NOMO-1 (cell line): ENCODE measurements at regions not wholly inside any gene's neighbourhood (a gene's known extent, or its start where the extent isn't known, plus 50 kb on each side); places are given as distances from the start of the nearest gene placed in this dataset.
A peak's percentile ranks its signal among the peaks of the same experiment; 100 is the strongest.
"Not testable (repeated sequence)": the region's sequence is repeated elsewhere in the genome, so short reads cannot be mapped to it uniquely, and the experiment has no call there.

Experiments
- DNase-seq, 2 experiments: peaks; one replicate each; lab custom pipeline; 2025; ENCODE audit not compliant: unreplicated experiment in 2 of 2; lab: John Stamatoyannopoulos, UW

GRCh38 chr4:130675266-130675665 lies 1579.3 kb downstream of the C4orf33 start:
- DNase-seq, result no peak

- no peak for DNase-seq
Measured at GRCh38 chr4:130689181-130689580, 1593.2 kb downstream of the C4orf33 start.

GRCh38 chr4:130698251-130698650 lies 1602.3 kb downstream of the C4orf33 start:
- DNase-seq, result no peak

GRCh38 chr4:130699004-130699403 lies 1603.1 kb downstream of the C4orf33 start:
- DNase-seq, result no peak

GRCh38 chr4:130703211-130703935 lies 1607.4 kb downstream of the C4orf33 start:
- DNase-seq, result no peak

- DNase-seq, result no peak
Measured at GRCh38 chr4:130705023-130705422, 1609.1 kb downstream of the C4orf33 start.

GRCh38 chr4:130712038-130712437 lies 1616.1 kb downstream of the C4orf33 start:
- no peak for DNase-seq

- DNase-seq, result no peak
Measured at GRCh38 chr4:130714006-130714405, 1618.1 kb downstream of the C4orf33 start.

- no peak for DNase-seq
Measured at GRCh38 chr4:130722361-130722760, 1626.4 kb downstream of the C4orf33 start.

- no peak for DNase-seq
Measured at GRCh38 chr4:130736436-130737185, 1640.7 kb downstream of the C4orf33 start.

GRCh38 chr4:130738233-130738632 lies 1642.3 kb downstream of the C4orf33 start:
- DNase-seq, result no peak

- no peak for DNase-seq
Measured at GRCh38 chr4:130747842-130748241, 1651.9 kb downstream of the C4orf33 start.

- no peak for DNase-seq
Measured at GRCh38 chr4:130753926-130754325, 1658.0 kb downstream of the C4orf33 start.

GRCh38 chr4:130760246-130760645 lies 1664.3 kb downstream of the C4orf33 start:
- DNase-seq, result no peak

GRCh38 chr4:130767384-130767783 lies 1671.4 kb downstream of the C4orf33 start:
- DNase-seq, result not testable (repeated sequence)

GRCh38 chr4:130772966-130773365 lies 1677.0 kb downstream of the C4orf33 start:
- DNase-seq, result not testable (repeated sequence)

- peak in 1 of 2 experiments; percentile 1 for DNase-seq
Measured at GRCh38 chr4:130808492-130808891, 1712.5 kb downstream of the C4orf33 start.

GRCh38 chr4:130812117-130812765 lies 1716.3 kb downstream of the C4orf33 start:
- DNase-seq, result no peak

GRCh38 chr4:130814896-130815295 lies 1718.9 kb downstream of the C4orf33 start:
- no peak for DNase-seq

- no peak for DNase-seq
Measured at GRCh38 chr4:130820448-130820847, 1724.5 kb downstream of the C4orf33 start.

GRCh38 chr4:130825284-130825683 lies 1729.3 kb downstream of the C4orf33 start:
- no peak for DNase-seq
